ENCODE measurements at regions not wholly inside any gene's neighbourhood (a gene's known extent, or its start where the extent isn't known, plus 50 kb on each side); places are given as distances from the start of the nearest gene placed in this dataset.

- ChIA-PET POLR2A (no interaction called here), CTCF (interaction anchor here (1.0 to 1.3 kb wide), 2 partner anchors 8 to 14 kb away, joined by 3 to 5 read pairs; no protein-coding TSS in a partner anchor)
- no peak for DNase-seq (ENCODE audit: extremely low spot score)
- TF ChIP-seq CTCF (IDR thresholded peaks at IDR 0.05; ENCODE audit: control extremely low read depth, extremely low read depth, low read depth, missing control alignments) = no peak
Observed at GRCh38 chr2:221145396-221145795, 426.7 kb downstream of the EPHA4 start.

GRCh38 chr2:221153226-221153625 lies 418.9 kb downstream of the EPHA4 start:
- no peak for DNase-seq (ENCODE audit: extremely low spot score)
- POLR2A ChIA-PET = no interaction called here
- CTCF ChIA-PET = interaction anchor here (0.9 kb wide), 1 partner anchor 23 kb away, joined by 3 read pairs; no protein-coding TSS in a partner anchor
- TF ChIP-seq CTCF (IDR thresholded peaks at IDR 0.05; ENCODE audit: control extremely low read depth, extremely low read depth, low read depth, missing control alignments) = no peak

- no peak for TF ChIP-seq CTCF (IDR thresholded peaks at IDR 0.05; ENCODE audit: control extremely low read depth, extremely low read depth, low read depth, missing control alignments)
- POLR2A ChIA-PET = no interaction called here
- no peak for DNase-seq (ENCODE audit: extremely low spot score)
- CTCF ChIA-PET = no interaction called here
Observed at GRCh38 chr2:221154176-221154575, 417.9 kb downstream of the EPHA4 start.

- ChIA-PET POLR2A (no interaction called here), CTCF (interaction anchor here (1.4 to 1.7 kb wide), 2 partner anchors 11 to 418 kb away, joined by 3 read pairs; no protein-coding TSS in a partner anchor)
- no peak for TF ChIP-seq CTCF (IDR thresholded peaks at IDR 0.05; ENCODE audit: control extremely low read depth, extremely low read depth, low read depth, missing control alignments)
- no peak for DNase-seq (ENCODE audit: extremely low spot score)
Observed at GRCh38 chr2:221156062-221156734, 415.9 kb downstream of the EPHA4 start.

GRCh38 chr2:221161186-221161585 lies 410.9 kb downstream of the EPHA4 start:
- no peak for TF ChIP-seq CTCF (IDR thresholded peaks at IDR 0.05; ENCODE audit: control extremely low read depth, extremely low read depth, low read depth, missing control alignments)
- ChIA-PET CTCF (interaction anchor here (1.0 kb wide), 1 partner anchor 9 kb away, joined by 3 read pairs; no protein-coding TSS in a partner anchor), POLR2A (no interaction called here)
- DNase-seq (ENCODE audit: extremely low spot score) = no peak

- ChIA-PET CTCF (interaction anchor here (1.2 kb wide), 1 partner anchor 20 kb away, joined by 3 read pairs; no protein-coding TSS in a partner anchor), POLR2A (no interaction called here)
- no peak for DNase-seq (ENCODE audit: extremely low spot score)
- TF ChIP-seq CTCF (IDR thresholded peaks at IDR 0.05; ENCODE audit: control extremely low read depth, extremely low read depth, low read depth, missing control alignments) = no peak
Observed at GRCh38 chr2:221166292-221166691, 405.8 kb downstream of the EPHA4 start.

Measured in GM10248 (cell line).